DND-41 (cell line): ENCODE measurements at regions not wholly inside any gene's neighbourhood (a gene's known extent, or its start where the extent isn't known, plus 50 kb on each side); places are given as distances from the start of the nearest gene placed in this dataset.

Experiments used
- EZH2 ChIP-seq: IDR thresholded peaks from 3 replicates; pipeline ENCODE4 v1.6.1; 2012; ENCODE audit warnings: borderline replicate concordance, low read depth, mild to moderate bottlenecking, moderate library complexity, low read length, inconsistent platforms; ENCODE audit not compliant: severe bottlenecking
- TF ChIP-seq, protein P1 (sequence below): IDR thresholded peaks from 2 replicates; pipeline ENCODE4 v1.5.1; 2012; ENCODE audit warnings: borderline replicate concordance, low read length, moderate library complexity, mild to moderate bottlenecking; ENCODE audit not compliant: poor library complexity, severe bottlenecking; ENCODE audit errors: extremely low read depth

DNA sequence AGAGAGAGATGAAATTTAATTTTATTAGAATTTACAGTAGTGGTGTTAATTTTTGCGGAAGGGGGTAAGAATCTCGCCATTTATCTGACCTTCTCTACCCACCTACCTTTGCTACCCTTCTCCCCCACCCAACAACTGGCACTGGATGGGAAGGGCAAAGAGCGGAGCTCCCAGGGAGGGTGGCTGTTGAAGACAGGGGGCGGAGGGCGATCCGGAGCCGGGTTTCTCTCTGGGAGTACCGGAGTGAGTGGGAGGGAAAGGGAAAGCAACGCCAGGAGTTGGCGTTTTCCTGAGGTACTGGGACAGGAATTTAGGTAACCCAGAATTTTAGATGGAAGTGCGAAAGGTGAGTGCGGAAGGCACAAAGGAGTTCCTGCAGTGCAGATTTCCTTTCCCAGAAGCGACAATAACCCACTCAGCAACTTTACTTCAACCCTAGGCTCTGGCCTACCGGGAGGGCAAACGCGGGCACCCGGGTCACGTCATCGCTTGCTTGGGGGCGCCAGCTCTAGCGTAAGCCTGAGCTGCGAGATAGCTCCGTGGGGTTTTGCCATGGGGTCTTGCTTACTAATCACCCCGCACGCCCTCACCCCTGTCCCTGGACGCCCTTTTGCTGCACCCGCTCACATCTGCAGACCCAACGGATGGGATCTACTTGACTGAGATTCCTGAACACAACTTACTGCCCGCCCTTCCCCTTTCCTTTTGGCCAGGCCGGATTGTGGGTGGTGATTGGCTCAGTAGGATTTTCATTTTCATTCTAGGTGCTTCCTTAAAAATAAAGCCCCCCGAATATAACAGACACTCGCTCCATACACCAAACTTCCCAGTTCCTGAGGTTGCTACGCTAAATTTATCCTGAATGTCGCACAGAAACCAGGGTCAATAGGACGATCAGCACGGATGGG lies 413.0 kb upstream of the ESRRG start:
- TF ChIP-seq, protein P1, sequence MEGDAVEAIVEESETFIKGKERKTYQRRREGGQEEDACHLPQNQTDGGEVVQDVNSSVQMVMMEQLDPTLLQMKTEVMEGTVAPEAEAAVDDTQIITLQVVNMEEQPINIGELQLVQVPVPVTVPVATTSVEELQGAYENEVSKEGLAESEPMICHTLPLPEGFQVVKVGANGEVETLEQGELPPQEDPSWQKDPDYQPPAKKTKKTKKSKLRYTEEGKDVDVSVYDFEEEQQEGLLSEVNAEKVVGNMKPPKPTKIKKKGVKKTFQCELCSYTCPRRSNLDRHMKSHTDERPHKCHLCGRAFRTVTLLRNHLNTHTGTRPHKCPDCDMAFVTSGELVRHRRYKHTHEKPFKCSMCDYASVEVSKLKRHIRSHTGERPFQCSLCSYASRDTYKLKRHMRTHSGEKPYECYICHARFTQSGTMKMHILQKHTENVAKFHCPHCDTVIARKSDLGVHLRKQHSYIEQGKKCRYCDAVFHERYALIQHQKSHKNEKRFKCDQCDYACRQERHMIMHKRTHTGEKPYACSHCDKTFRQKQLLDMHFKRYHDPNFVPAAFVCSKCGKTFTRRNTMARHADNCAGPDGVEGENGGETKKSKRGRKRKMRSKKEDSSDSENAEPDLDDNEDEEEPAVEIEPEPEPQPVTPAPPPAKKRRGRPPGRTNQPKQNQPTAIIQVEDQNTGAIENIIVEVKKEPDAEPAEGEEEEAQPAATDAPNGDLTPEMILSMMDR: no peak
- no peak for TF ChIP-seq EZH2
